AG20443 (cell line): ENCODE measurements at regions not wholly inside any gene's neighbourhood (a gene's known extent, or its start where the extent isn't known, plus 50 kb on each side); places are given as distances from the start of the nearest gene placed in this dataset.

ENCODE experiments used
- DNase-seq: peaks from one replicate; pipeline ENCODE4 v3.0.0; 2012; ENCODE audit warnings: low spot score, mixed read lengths

- DNase-seq: no peak
Measured at GRCh38 chr2:150319085-150319484, 168.4 kb downstream of the RND3 start.

DNA sequence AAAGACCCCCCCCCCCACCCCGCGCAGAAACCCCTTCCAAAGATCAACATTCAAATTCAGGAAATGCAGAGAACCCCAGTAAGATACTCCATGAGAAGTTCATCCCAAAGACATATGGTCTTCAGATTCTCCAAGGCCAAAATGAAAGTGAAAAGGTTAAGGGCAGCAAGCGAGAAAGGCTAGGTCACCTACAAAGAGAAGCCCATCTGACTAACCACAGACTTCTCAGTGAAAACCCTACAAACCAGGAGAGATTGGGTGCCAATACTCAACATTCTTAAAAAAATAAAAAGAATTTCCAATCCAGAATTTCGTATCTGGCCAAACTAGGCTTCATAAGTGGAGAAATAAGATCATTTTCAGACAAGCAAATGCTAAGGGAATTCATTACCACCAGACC, 175.2 kb downstream of the RND3 start:
- no peak for DNase-seq

GRCh38 chr2:150309311-150310080, 178.0 kb downstream of the RND3 start:
- no peak for DNase-seq

- DNase-seq: no peak
Measured at GRCh38 chr2:150307258-150307657, 180.2 kb downstream of the RND3 start.

GRCh38 chr2:150303281-150303680, 184.2 kb downstream of the RND3 start:
- DNase-seq: no peak

GRCh38 chr2:150298571-150299305, 188.7 kb downstream of the RND3 start:
- DNase-seq: no peak

GRCh38 chr2:150296770-150297546, 190.5 kb downstream of the RND3 start:
- DNase-seq: no peak

GRCh38 chr2:150295544-150295943, 191.9 kb downstream of the RND3 start:
- no peak for DNase-seq

- DNase-seq: no peak
Measured at GRCh38 chr2:150293771-150294170, 193.7 kb downstream of the RND3 start.

DNA sequence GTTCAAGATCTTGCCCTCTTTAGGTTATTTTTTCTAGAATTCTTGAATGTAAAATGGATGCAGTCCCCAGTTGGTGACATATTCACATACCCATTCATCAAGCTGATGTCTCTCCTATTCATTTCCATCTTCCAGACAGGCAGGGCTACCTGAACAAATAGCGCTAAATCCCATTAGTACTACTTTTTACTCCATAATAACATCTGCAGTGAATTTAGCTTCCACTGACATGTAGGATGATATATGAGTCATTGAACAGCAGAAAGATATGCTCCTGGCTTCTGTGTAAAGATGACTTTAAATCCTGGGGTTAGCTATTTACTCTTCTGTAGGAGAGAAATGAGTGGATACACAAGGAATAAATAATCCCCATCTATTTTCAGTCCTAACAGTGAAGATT, 194.7 kb downstream of the RND3 start:
- no peak for DNase-seq

- no peak for DNase-seq
Measured at GRCh38 chr2:150292192-150292591, 195.3 kb downstream of the RND3 start.

DNA sequence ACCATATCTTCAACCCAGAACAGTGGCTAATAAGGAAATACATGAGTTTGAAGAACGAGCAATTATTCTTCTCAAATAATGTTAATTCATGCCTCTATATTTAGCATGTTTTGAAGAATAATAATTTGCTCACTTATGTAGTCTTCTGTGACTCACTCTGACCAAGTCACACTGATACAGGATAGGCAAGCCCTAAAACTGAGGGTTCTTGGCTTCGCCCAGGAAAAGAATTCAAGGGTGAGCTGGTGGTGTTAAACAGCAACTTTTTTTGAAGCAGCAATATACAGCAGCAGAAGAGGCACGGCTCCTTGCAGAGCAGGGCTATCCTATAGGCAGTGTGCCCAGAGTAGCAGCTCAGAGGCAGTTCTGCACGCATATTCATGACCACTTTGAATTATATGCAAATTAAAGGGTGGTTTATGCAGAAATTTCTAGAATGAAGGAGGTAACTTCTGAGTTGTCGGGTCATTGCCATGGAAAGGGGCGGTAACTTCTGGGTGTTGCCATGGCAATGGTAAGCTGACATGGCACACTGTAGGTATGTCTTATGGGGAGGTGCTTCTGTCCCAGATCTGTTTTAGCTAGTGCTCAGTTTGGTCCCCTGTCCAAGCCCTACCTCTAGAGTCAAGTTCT, 200.6 kb downstream of the RND3 start:
- no peak for DNase-seq

DNA sequence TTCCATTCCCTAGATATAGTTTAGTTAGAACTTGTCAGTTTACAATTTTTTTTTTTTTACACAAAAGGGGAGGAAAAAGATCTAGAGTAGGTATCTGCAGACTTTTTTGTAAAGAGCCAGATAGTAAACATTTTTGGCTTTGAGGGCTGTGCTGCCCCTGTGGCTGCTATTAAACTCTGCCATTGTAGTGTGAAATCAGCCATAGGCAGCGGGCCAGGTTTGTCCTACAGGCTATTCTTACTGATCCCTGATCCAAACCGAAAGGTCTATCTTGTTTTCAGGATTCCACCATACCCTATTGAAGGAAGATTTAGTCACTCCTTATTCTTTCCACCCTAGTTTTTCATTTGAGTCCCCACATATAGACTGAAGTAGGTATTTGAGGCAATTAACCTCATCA, 203.4 kb downstream of the RND3 start:
- DNase-seq: no peak

DNA sequence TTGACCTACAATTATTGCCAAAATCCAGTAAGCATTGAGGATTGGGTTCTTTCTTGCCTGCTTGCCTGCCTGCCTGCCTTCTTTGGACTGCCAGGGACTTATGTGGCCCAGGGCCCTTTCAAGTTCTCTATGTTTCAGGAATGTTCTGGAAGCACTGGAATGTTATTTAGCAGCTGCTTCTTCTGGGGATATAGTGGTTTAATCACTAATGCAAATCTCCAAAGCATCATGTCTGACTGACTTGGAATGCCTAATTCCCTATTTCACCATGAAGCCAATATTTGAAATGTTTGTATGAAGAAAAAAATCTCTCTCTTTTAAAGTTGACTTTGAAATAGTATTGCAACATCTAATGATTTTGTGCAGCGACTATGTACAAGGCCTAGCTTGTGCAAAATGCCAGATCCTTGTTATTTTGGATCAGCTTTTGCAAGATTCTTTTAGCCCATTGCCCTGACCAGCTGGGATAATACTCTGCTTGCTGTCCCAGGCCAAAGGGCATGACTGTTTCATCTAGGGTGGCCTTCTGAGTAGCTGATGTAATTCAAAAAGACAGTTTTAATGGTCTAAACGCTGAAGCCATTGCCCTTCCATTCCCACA, 204.6 kb downstream of the RND3 start:
- peak; percentile 20 for DNase-seq

DNA sequence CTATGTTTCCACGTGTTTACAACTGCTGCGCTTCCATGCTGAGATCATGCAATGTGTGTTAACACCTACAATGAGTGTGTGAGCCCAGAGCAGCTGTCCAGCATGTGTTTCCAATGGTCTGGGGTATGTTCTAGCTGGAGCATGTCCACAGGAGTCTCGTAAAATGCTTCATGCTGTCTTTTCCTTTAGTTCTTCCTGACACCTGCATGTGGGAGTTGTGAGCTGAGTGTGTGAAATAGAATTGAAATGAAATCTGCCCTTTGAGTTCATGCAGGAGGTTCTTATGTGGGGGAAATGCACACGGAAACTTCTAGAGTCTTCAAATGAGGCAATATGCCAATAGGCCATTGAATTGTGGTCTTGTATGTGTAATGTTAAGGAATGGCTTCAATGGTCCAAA, 205.1 kb downstream of the RND3 start:
- DNase-seq: no peak

GRCh38 chr2:150280231-150280630, 207.2 kb downstream of the RND3 start:
- DNase-seq: peak; percentile 69

DNA sequence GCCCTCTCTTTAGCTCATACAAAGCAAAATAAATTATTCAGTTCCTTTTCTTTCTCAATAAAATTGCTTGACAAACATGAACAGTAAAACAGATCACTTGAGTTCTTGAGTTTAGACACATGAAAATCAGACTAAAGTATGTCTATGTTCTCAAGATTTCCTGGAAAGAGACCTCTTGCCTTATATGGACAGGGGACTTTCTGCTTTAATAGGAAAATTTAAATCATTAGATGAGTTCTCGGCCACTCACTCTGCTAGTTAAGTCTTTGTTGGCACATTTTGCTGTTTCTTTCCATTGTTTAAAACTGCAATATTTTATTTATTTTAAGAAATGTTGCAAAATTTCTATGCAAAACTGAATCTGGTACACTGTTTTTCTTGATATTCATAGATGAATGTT, 207.8 kb downstream of the RND3 start:
- DNase-seq: no peak

- DNase-seq: no peak
Measured at GRCh38 chr2:150276737-150277136, 210.7 kb downstream of the RND3 start.

DNA sequence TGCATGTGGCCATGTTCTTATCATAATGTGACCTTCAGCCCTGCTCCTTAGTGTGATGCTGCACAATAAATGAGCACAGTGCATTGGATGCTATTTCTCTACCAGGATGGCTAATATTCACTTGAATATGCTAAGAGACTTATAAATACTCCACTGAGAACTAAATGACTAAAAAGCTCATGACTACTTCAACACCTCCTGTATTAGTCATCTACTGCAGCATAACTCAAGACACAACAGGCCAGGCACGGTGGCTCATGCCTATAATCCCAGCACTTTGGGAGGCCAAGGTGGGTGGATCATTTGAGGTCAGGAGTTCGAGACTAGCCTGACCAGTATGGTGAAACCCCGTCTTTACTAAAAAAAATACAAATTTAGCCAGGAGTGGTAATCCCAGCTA, 213.4 kb downstream of the RND3 start:
- no peak for DNase-seq

GRCh38 chr2:150271952-150272802, 215.3 kb downstream of the RND3 start:
- peak; percentile 57 for DNase-seq
